NCI-H526 (cell line): ENCODE measurements at regions not wholly inside any gene's neighbourhood (a gene's known extent, or its start where the extent isn't known, plus 50 kb on each side); places are given as distances from the start of the nearest gene placed in this dataset.

Experiments
- DNase-seq, 2 experiments: peaks; one replicate each; lab custom pipeline; 2025; lab: John Stamatoyannopoulos, UW

- DNase-seq = peak; percentile 84 to 92
Observed at GRCh38 chr3:8200996-8201395, 300.6 kb upstream of the LMCD1 start.

- DNase-seq = peak; percentile 40 to 62
Observed at GRCh38 chr3:8201886-8202285, 299.7 kb upstream of the LMCD1 start.

DNA sequence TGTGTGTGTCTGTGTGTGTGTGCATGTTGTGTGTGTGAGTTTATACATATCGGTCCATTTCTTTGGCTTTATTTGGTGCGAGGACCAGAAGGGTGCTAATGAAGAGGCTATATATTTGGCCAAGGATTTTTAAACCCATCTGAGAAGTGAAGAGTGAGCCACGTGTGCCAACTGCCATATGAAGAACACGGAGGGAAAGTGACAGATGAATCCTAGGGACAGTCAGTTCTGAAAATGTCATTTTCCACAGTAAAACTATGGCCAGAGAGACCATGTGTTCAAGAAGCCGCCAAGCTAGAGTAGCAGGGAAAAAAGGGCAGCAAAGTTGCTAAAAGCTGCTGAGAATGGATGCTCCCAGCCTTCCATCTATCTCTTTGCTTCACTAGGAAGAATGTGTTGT is 297.3 kb upstream of the LMCD1 start:
- DNase-seq = no peak

- no peak for DNase-seq
Observed at GRCh38 chr3:8204853-8205650, 296.6 kb upstream of the LMCD1 start.

DNA sequence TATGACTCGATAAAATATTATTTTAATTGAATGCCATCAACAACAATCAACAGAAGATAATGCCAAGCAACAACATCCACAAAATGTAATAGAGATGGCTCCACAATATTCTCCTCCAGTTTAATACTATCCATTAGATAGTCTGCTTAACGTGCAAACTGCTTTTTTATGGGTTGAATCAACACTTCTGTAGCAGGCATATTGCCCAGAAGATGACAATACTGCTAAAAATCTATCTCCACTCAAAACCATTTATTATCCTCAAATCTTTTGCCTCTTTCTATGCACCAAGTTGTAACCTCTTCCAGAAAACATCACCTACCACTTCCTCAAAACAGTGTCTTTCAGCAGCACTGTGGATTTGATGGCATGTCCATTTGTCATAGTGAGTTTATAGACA is 295.7 kb upstream of the LMCD1 start:
- DNase-seq = no peak

GRCh38 chr3:8206971-8207617 is 294.5 kb upstream of the LMCD1 start:
- no peak for DNase-seq

- no peak for DNase-seq
Observed at GRCh38 chr3:8210882-8211341, 290.7 kb upstream of the LMCD1 start.

- no peak for DNase-seq
Observed at GRCh38 chr3:8212794-8213193, 288.8 kb upstream of the LMCD1 start.

DNA sequence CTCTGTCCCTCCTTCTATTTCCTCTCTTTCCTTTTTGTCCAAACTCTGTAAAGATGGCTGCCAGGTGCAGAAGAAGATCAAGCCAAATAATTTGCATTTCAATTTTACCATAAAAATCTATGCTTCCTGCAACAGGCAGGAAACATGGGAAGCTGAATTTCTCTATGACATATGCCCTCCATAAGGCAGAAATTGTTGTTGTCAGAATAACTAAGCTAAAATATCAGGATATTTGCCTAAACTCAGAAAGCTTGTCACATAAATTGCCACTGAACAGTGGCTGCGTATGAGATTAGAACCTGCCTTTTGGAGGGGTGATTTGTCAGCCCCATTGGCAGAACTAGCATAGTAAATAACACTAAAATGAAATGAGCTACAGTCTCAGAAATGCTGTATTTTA is 288.3 kb upstream of the LMCD1 start:
- DNase-seq = no peak

GRCh38 chr3:8215821-8216220 is 285.8 kb upstream of the LMCD1 start:
- DNase-seq = no peak

- peak; percentile 74 to 89 for DNase-seq
Observed at GRCh38 chr3:8218353-8218940, 283.2 kb upstream of the LMCD1 start.

DNA sequence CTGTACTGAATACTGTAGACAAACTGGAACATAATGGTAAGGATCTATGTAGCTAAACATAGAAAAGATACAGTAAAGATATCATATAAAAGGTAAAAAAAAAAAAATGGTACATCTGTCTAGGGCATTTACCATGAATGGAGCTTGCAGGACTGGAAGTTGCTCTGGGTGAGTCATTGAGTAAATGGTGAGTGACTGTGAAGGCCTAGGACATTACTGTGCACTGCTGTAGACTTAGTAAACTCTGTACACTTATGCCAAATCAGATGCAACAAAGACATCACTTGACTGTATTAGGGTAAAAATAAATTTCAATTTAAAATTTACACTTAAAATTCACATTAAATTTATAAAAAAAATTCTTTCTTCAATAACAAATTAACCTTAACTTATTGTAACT is 281.3 kb upstream of the LMCD1 start:
- DNase-seq = no peak

- no peak for DNase-seq
Observed at GRCh38 chr3:8223766-8224165, 277.9 kb upstream of the LMCD1 start.

GRCh38 chr3:8224941-8225340 is 276.7 kb upstream of the LMCD1 start:
- no peak for DNase-seq

DNA sequence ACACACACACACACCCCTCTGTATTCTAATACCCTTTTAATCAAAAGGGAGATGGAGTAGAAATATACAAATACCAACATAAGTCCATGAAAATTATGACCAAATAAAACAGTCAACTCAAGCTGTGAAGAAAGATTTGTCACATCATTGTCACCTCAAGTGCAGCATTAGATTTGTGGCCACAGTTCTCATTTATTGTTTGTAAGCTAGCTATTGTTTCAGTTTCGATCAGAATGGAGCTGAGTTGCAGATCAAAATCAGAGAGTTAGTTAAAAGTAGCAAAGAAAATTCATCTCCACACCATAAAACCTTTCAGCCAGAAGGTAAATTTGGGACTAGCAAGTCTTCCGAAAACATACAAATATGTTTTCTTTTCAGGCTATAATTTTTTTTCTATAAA is 267.7 kb upstream of the LMCD1 start:
- DNase-seq = no peak

- DNase-seq = no peak
Observed at GRCh38 chr3:8236264-8236663, 265.4 kb upstream of the LMCD1 start.

DNA sequence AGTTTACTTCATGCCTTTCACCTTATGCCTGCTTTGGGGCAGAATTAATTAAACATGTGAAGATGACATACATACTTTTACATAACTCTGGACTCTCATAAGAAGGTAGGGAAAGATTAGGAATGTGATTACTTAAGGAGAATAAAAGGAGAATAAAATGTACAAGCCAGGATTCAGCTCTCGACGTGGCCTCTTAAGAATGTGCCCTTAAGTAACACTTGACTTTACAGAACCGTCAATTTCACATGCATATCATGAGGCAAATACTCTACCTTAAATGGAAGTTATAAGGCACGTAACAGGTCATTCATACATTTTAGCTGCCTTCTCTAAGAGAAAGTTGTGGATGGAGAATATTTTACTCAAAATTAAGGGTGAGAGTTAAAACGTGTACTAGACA is 263.7 kb upstream of the LMCD1 start:
- no peak for DNase-seq

DNA sequence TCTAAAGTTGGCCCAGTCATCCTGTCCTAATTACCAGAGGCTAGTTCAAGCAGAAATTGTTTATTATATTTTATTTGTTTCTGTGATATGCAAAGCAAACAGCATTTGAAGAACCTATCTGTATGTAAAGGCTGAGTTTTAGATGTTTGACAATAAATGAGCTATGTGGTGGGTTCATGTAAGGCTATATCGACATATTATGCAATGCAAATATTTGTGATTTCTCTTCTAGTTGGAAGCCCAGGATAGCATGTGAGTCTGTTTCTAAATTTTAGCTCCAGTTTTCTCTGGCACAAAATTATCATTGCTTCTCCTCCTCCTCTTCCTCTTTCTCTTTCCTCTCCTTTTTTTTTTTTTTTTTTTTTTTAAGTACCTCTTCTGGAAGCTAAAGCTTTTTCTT is 263.2 kb upstream of the LMCD1 start:
- no peak for DNase-seq

DNA sequence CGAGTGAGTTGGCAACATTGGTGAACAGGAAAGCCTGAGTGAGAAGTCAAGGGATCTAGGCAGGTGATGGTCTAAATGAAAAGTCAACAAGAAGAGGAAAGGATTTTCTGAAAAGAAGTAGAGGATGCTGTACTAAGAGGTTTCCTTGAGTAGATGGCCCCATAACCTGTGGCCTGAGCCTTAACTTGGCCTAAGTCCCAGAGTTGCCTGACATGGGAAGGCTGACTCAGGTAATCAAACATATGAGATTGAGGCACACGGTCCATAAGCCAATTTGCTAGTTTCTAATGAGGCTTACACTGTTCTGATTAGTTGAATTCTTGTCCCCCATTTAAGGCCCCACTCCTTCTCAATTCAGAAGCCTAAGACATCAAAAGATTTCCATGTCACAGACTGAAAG is 262.5 kb upstream of the LMCD1 start:
- DNase-seq = no peak

GRCh38 chr3:8239718-8240695 is 261.6 kb upstream of the LMCD1 start:
- peak; percentile 15 to 72 for DNase-seq

GRCh38 chr3:8246070-8246469 is 255.6 kb upstream of the LMCD1 start:
- DNase-seq = peak; percentile 29 to 52

DNA sequence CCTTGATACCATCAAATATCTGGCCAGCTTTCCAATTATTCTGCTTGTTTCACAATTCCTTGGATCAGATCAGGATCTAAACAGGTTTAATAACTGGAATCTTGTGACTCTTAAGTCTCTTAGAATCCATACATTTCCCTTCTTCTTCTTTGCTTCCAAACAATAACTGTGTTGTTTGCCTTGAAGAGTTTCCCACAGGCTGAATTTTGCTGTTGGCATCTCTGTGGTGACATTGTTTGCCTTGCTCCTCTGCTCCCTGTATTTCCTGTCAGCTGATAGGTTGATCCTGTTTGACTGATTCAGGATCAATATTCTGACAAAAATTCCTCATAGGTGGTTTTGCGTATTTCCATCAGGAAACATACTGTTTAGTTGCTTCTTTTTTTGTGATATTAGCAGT is 248.4 kb upstream of the LMCD1 start:
- no peak for DNase-seq
